GM06990 (cell line): ENCODE measurements at regions not wholly inside any gene's neighbourhood (a gene's known extent, or its start where the extent isn't known, plus 50 kb on each side); places are given as distances from the start of the nearest gene placed in this dataset.

Experiments used
- DNase-seq: peaks from one replicate; pipeline ENCODE4 v3.0.0-alpha.2; 2011; ENCODE audit not compliant: insufficient read length; ENCODE audit errors: extremely low read depth
- H3K27me3 ChIP-seq: replicated peaks from 2 replicates; pipeline ENCODE4 v1.6.0; 2011; ENCODE audit warnings: low read length; ENCODE audit not compliant: control insufficient read depth, insufficient read depth
- H3K36me3 ChIP-seq: 2 replicates; pipeline ENCODE4 v1.5.1; 2011; ENCODE audit warnings: low read length; ENCODE audit not compliant: control insufficient read depth, insufficient read depth
- H3K4me3 ChIP-seq: replicated peaks from 2 replicates; pipeline ENCODE4 v1.5.1; 2011; ENCODE audit warnings: low read depth, mild to moderate bottlenecking, control low read depth, low read length
- TF ChIP-seq, protein P1 (sequence below): IDR thresholded peaks from 2 replicates; pipeline ENCODE4 v1.5.1; 2011; ENCODE audit warnings: low read length, control low read depth, mild to moderate bottlenecking, inconsistent platforms; ENCODE audit not compliant: insufficient read depth, poor library complexity, severe bottlenecking

DNA sequence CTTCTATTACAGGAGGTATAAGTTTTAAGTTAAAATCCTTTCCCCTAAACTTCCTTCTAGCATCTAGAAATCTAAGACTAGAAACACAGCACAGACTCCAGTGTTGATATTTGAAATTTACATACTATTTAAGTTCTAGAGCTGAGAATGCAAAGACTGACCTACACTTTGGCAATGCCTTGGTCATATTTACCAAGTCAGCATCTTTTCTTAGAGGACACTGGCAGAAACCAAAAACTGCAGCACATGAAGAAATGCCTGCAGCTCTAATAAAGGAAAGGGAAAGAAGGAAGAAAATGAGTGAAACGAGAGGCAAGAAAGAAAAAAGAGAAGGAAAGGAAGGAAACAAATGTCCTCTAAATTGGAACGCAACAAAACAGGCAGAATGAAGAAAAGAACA is 443.7 kb upstream of the RASGEF1B start:
- no peak for DNase-seq
- Histone ChIP-seq H3K4me3 (no peak overlapping the region), H3K27me3 (no peaks in the 10 kb centered on the region), H3K36me3 (no peaks in the 10 kb centered on the region)
- TF ChIP-seq, protein P1, sequence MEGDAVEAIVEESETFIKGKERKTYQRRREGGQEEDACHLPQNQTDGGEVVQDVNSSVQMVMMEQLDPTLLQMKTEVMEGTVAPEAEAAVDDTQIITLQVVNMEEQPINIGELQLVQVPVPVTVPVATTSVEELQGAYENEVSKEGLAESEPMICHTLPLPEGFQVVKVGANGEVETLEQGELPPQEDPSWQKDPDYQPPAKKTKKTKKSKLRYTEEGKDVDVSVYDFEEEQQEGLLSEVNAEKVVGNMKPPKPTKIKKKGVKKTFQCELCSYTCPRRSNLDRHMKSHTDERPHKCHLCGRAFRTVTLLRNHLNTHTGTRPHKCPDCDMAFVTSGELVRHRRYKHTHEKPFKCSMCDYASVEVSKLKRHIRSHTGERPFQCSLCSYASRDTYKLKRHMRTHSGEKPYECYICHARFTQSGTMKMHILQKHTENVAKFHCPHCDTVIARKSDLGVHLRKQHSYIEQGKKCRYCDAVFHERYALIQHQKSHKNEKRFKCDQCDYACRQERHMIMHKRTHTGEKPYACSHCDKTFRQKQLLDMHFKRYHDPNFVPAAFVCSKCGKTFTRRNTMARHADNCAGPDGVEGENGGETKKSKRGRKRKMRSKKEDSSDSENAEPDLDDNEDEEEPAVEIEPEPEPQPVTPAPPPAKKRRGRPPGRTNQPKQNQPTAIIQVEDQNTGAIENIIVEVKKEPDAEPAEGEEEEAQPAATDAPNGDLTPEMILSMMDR, result no peak

DNA sequence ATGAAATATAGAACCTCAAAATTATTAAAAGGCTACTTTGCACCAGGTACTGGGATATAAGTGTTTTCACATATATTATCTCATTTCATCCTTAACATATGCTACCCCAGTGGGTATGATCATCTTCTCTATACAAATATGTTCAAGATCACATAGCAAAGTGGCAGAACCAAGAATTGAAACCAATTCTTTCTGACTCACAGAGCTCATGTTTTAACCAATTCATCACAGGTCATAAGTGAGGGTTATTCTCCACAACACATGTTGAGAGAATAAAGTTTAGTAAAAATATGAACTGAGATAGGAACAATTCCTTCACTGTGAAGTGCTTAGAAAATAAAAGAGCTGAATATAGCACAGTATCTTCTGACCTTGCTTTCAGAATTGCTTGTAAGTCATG is 442.9 kb upstream of the RASGEF1B start:
- no peak overlapping the region for H3K4me3 ChIP-seq
- TF ChIP-seq, protein P1, result no peak
- no peak for DNase-seq
- no peaks in the 10 kb centered on the region for H3K36me3 ChIP-seq
- H3K27me3 ChIP-seq, result no peaks in the 10 kb centered on the region

DNA sequence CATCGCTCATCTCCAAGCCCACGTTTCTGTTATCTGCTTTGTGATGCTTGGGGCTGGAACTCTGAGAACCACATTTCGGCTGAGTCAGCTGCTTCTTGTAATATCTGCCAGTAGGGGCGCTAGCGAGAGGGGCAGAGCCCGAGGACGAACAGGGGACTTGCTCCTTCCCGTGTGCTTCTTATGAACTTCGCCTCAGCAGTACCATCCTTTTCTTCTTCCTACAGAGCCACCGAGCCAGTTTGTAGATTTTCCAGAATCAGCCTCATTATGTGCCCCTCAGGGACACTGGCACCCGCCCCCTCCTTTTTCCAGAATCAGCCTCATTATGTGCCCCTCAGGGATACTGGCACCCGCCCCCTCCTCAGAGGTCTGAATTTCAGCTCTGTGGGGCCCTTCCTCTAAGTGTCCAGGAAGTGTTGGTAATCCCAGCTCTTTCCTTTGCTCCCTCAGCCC is 441.7 kb upstream of the RASGEF1B start:
- TF ChIP-seq, protein P1, result peak; percentile 94
- no peak overlapping the region for H3K4me3 ChIP-seq
- no peak for DNase-seq
- H3K27me3 ChIP-seq, result no peaks in the 10 kb centered on the region
- no peaks in the 10 kb centered on the region for H3K36me3 ChIP-seq

DNA sequence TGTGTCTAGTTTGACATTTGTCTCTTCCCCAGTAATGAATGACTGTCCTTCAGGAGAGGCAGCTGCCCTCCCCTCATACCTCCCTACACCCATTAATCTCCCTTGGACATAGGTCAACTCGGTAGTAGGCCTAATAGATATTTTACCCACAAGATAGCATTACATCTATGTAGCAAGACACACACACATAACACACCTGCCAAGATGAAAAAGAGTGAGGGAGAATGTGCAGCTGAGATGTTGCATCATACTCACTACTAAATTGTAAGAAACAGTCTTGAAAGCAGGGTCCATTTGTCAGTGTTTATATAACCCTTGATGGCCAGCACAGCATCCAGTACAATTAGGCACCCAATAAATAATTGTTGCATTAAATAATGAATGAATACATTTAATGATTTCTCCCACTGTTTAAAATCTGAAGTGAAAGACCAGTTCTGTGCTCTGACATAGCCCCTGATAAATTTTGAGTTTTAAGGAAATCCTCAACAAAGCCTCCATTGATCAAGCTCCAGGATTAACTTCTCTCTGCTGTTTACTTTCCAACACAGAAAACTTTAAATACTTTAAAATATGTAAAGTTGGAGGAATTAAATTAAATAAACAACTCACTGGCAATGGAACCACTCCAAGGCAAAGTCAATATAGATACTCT is 440.8 kb upstream of the RASGEF1B start:
- TF ChIP-seq, protein P1, result no peak
- no peaks in the 10 kb centered on the region for H3K36me3 ChIP-seq
- no peaks in the 10 kb centered on the region for H3K27me3 ChIP-seq
- H3K4me3 ChIP-seq, result no peak overlapping the region
- no peak for DNase-seq

DNA sequence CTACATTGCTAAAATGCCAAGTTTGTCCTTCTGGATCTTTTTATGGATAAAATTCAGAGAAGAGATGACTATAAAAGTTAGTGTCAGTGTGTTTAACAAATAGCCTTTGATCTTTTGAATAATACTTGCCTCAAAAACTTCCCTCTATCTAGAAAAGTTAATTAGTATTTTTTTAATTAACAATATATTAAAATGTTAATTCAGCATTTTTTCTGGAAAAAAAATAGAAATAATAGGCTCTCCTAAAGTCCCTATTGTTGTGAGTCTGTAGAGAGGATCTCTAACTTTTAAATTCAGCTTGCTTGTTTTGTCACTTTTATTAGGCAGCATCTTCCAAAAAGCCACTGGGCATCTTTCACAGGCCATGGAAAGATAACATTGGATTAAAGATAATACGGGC is 435.2 kb upstream of the RASGEF1B start:
- no peaks in the 10 kb centered on the region for H3K27me3 ChIP-seq
- DNase-seq, result no peak

More for the DNA sequence above, 435.2 kb upstream of the RASGEF1B start:
- H3K36me3 ChIP-seq, result no peaks in the 10 kb centered on the region
- no peak overlapping the region for H3K4me3 ChIP-seq
- TF ChIP-seq, protein P1, result no peak
